HL-60 (cell line): ENCODE measurements at regions not wholly inside any gene's neighbourhood (a gene's known extent, or its start where the extent isn't known, plus 50 kb on each side); places are given as distances from the start of the nearest gene placed in this dataset.

Source experiments
- DNase-seq, 2 experiments: peaks; one replicate each; pipeline ENCODE4 v3.0.0-alpha.2; 2010 to 2020; ENCODE audit warnings: low read depth in 1 of 2, low spot score in 1 of 2
- H3K27ac ChIP-seq: fragments of 250-450 bp; sonication (Bioruptor Pico); replicated peaks from 2 replicates; pipeline ENCODE4 v1.5.1; 2020; ENCODE audit warnings: mild to moderate bottlenecking, moderate library complexity
- H3K27me3 ChIP-seq: fragments of 250-450 bp; sonication (Bioruptor Pico); 2 replicates; pipeline ENCODE4 v1.5.1; 2021; ENCODE audit warnings: mild to moderate bottlenecking, moderate library complexity; ENCODE audit not compliant: insufficient read depth, poor library complexity, severe bottlenecking
- H3K4me3 ChIP-seq: replicated peaks from 2 replicates; pipeline ENCODE4 v1.5.1; 2011; ENCODE audit warnings: mild to moderate bottlenecking, control low read depth, low read length; ENCODE audit not compliant: insufficient read depth
- GABPA ChIP-seq: IDR thresholded peaks from 2 replicates; pipeline ENCODE4 v1.6.1; 2012; ENCODE audit warnings: low read depth
- POLR2AphosphoS5 ChIP-seq: IDR thresholded peaks from 2 replicates; pipeline ENCODE4 v1.6.1; 2012; ENCODE audit warnings: low read depth
- SPI1 ChIP-seq: IDR thresholded peaks from 2 replicates; pipeline ENCODE4 v1.6.1; 2012; ENCODE audit warnings: low read depth, mild to moderate bottlenecking, borderline replicate concordance
- TF ChIP-seq, protein P1 (sequence below): IDR thresholded peaks from one replicate; pipeline ENCODE4 v1.5.1; 2011; ENCODE audit warnings: low read length, control low read depth, inconsistent platforms; ENCODE audit not compliant: insufficient read depth
- TF ChIP-seq, protein P2 (sequence below): IDR thresholded peaks from 2 replicates; pipeline ENCODE4 v1.6.1; 2012; ENCODE audit warnings: low read depth; ENCODE audit not compliant: insufficient replicate concordance

DNA sequence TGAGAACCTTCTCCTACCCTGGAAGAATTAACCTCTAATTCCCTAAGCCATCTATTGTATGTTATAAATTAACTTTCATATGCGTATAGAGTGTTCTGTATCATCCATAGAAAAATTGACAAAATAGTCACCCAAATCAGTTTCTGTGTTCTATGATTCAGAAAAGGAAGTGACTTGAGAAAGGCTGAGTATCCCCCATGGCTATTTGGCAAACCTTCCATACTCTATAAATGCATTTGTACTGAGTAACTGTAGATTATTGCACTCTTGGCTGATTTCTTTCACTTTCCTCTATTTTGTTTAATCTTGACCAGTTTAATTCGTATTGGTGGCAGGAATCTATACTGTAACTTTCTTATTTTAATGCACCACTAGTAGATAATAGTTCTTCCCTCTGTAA lies 182.2 kb downstream of the HTR7 start:
- H3K4me3 ChIP-seq: no peak overlapping the region
- DNase-seq: no peak
- no peaks in the 10 kb centered on the region for H3K27me3 ChIP-seq
- no peak overlapping the region for H3K27ac ChIP-seq
- TF ChIP-seq GABPA (no peak), POLR2AphosphoS5 (no peak), SPI1 (no peak)
- TF ChIP-seq, protein P1, sequence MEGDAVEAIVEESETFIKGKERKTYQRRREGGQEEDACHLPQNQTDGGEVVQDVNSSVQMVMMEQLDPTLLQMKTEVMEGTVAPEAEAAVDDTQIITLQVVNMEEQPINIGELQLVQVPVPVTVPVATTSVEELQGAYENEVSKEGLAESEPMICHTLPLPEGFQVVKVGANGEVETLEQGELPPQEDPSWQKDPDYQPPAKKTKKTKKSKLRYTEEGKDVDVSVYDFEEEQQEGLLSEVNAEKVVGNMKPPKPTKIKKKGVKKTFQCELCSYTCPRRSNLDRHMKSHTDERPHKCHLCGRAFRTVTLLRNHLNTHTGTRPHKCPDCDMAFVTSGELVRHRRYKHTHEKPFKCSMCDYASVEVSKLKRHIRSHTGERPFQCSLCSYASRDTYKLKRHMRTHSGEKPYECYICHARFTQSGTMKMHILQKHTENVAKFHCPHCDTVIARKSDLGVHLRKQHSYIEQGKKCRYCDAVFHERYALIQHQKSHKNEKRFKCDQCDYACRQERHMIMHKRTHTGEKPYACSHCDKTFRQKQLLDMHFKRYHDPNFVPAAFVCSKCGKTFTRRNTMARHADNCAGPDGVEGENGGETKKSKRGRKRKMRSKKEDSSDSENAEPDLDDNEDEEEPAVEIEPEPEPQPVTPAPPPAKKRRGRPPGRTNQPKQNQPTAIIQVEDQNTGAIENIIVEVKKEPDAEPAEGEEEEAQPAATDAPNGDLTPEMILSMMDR: no peak
- TF ChIP-seq, protein P2, sequence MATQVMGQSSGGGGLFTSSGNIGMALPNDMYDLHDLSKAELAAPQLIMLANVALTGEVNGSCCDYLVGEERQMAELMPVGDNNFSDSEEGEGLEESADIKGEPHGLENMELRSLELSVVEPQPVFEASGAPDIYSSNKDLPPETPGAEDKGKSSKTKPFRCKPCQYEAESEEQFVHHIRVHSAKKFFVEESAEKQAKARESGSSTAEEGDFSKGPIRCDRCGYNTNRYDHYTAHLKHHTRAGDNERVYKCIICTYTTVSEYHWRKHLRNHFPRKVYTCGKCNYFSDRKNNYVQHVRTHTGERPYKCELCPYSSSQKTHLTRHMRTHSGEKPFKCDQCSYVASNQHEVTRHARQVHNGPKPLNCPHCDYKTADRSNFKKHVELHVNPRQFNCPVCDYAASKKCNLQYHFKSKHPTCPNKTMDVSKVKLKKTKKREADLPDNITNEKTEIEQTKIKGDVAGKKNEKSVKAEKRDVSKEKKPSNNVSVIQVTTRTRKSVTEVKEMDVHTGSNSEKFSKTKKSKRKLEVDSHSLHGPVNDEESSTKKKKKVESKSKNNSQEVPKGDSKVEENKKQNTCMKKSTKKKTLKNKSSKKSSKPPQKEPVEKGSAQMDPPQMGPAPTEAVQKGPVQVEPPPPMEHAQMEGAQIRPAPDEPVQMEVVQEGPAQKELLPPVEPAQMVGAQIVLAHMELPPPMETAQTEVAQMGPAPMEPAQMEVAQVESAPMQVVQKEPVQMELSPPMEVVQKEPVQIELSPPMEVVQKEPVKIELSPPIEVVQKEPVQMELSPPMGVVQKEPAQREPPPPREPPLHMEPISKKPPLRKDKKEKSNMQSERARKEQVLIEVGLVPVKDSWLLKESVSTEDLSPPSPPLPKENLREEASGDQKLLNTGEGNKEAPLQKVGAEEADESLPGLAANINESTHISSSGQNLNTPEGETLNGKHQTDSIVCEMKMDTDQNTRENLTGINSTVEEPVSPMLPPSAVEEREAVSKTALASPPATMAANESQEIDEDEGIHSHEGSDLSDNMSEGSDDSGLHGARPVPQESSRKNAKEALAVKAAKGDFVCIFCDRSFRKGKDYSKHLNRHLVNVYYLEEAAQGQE: no peak
